H1 (cell line): ENCODE measurements at regions not wholly inside any gene's neighbourhood (a gene's known extent, or its start where the extent isn't known, plus 50 kb on each side); places are given as distances from the start of the nearest gene placed in this dataset.

ENCODE experiments used
- GTF2F1 ChIP-seq: IDR thresholded peaks from 2 replicates; pipeline ENCODE4 v1.6.1; 2012; ENCODE audit warnings: low read depth, low read length, improper control_type of control experiment, borderline replicate concordance
- HDAC6 ChIP-seq: IDR thresholded peaks from one replicate; pipeline ENCODE4 v1.7.1; 2012; ENCODE audit warnings: low read depth, mild to moderate bottlenecking, inconsistent platforms, low read length, moderate library complexity
- TCF12 ChIP-seq: IDR thresholded peaks from 2 replicates; pipeline ENCODE4 v1.6.1; 2011; ENCODE audit warnings: low read depth, mild to moderate bottlenecking, low read length
- TF ChIP-seq, protein P1 (sequence below): IDR thresholded peaks from 2 replicates; pipeline ENCODE4 v1.6.1; 2012; ENCODE audit warnings: inconsistent platforms

DNA sequence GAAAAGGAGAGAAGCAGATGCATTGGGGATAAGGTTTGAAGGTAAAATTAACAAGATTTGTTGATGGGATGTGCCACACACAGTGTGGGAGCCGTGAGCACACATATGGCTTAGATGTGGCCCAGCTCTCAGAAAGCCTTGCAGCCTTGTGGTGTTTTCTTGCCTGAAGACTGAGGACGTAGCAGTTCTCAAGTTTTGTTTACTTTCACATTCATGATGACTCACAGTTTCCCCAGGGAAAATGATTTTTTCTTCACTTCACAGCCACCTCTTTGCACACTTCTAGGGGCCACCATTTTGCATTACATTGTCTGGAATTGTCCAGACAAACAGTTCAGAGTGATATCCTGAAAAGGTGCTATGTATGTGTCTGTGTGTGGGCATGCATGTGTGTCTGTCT lies 126.2 kb downstream of the BASP1 start (continued):
- TF ChIP-seq GTF2F1 (no peak), TCF12 (no peak), HDAC6 (no peak)
- TF ChIP-seq, protein P1, sequence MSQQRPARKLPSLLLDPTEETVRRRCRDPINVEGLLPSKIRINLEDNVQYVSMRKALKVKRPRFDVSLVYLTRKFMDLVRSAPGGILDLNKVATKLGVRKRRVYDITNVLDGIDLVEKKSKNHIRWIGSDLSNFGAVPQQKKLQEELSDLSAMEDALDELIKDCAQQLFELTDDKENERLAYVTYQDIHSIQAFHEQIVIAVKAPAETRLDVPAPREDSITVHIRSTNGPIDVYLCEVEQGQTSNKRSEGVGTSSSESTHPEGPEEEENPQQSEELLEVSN: no peak
